ENCODE measurements at regions not wholly inside any gene's neighbourhood (a gene's known extent, or its start where the extent isn't known, plus 50 kb on each side); places are given as distances from the start of the nearest gene placed in this dataset.

DNA sequence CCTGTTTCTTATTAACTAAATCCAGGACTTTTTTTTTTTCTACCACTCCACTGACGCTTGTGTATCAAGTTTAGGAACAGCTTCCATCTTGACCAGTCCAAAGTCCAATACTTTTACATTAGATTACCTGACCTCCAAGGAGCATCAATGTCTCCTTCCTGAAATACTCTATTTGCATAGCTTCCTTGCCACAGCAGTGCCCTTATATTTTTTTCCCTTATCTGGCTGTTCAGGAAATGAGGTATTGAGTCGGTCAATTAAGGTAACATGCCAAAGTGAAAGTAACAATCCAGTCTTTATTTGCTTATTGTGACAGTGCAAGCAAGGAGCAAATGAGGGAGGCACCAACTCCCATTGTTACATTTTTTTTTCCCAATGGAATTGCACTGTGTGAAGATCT, 730.8 kb upstream of the NDST4 start:
- peak in 1 of 2 donors; percentile 12 for DNase-seq
- intact Hi-C loops (cut with DNase I; ENCODE audit: low total_unique reads), result no loop called here
- Histone ChIP-seq H3K4me3 (no peak overlapping the region), H3K27ac (no peak overlapping the region), H3K27me3 (no peaks in the 10 kb centered on the region), H3K36me3 (no peaks in the 10 kb centered on the region), H3K4me1 (no peaks in the 10 kb centered on the region), H3K9me3 (peaks cover 0 to 4% (median 0%) of the 10 kb centered on the region in 4 donors)
- WGBS, 5 donors, result 29 to 52% (median 40%) methylated on average over 2 of the region's 2 CpGs
- TF ChIP-seq CTCF (IDR thresholded peaks at IDR 0.05) (no peak), POLR2AphosphoS5 (IDR thresholded peaks at IDR 0.05) (peak in 1 of 3 donors; percentile 40), POLR2A (IDR thresholded peaks at IDR 0.05) (no peak), EP300 (IDR thresholded peaks at IDR 0.05) (no peak)

GRCh38 chr4:115841871-115842270, 728.5 kb upstream of the NDST4 start:
- no peak for DNase-seq
- intact Hi-C loops (cut with DNase I; ENCODE audit: low total_unique reads), result no loop called here
- H3K9me3 ChIP-seq, result peaks cover 0 to 16% (median 3%) of the 10 kb centered on the region in 4 donors
- H3K27ac ChIP-seq, result no peak overlapping the region
- TF ChIP-seq POLR2AphosphoS5 (IDR thresholded peaks at IDR 0.05) (no peak), CTCF (IDR thresholded peaks at IDR 0.05) (no peak), EP300 (IDR thresholded peaks at IDR 0.05) (no peak), POLR2A (IDR thresholded peaks at IDR 0.05) (no peak)
- H3K36me3 ChIP-seq, result no peaks in the 10 kb centered on the region
- H3K4me1 ChIP-seq, result no peaks in the 10 kb centered on the region
- no peak overlapping the region for H3K4me3 ChIP-seq
- no peaks in the 10 kb centered on the region for H3K27me3 ChIP-seq

- H3K4me3 ChIP-seq, result no peak overlapping the region
- intact Hi-C loops (cut with DNase I; ENCODE audit: low total_unique reads), result no loop called here
- H3K27ac ChIP-seq, result no peak overlapping the region
- 59 to 72% (median 64%) methylated on average over 2 to 3 of the region's 3 CpGs for WGBS, 5 donors
- peaks cover 0 to 24% (median 12%) of the 10 kb centered on the region in 4 donors for H3K9me3 ChIP-seq
- H3K27me3 ChIP-seq, result no peaks in the 10 kb centered on the region
- no peaks in the 10 kb centered on the region for H3K36me3 ChIP-seq
- DNase-seq, result peak in 1 of 2 donors; percentile 2
- TF ChIP-seq EP300 (IDR thresholded peaks at IDR 0.05) (no peak), POLR2AphosphoS5 (IDR thresholded peaks at IDR 0.05) (no peak), POLR2A (IDR thresholded peaks at IDR 0.05) (no peak), CTCF (IDR thresholded peaks at IDR 0.05) (no peak)
- H3K4me1 ChIP-seq, result no peaks in the 10 kb centered on the region
Observed at GRCh38 chr4:115834441-115834840, 721.0 kb upstream of the NDST4 start.

DNA sequence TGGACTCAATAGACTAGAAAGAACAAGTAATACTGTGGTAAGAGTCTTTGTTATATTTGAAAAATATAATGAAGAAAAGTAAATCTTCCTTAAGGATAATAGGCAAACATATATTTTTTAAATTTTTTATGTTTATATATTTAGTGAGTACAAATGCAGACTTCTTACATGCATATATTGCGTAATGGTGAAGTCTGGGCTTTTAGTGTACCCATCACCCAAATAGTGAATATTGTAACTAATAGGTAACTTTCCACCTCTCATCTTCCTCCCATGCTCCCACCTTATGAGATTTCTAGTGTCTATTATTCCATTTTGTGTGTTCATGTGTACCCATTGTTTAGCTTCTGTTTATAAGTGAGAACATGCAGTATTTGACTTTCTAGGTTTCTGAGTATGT, 711.2 kb upstream of the NDST4 start:
- 89 to 100% (median 95%) methylated on average over 1 of the region's 1 CpG for WGBS, 5 donors
- H3K27me3 ChIP-seq, result no peaks in the 10 kb centered on the region
- DNase-seq, result no peak
- no peaks in the 10 kb centered on the region for H3K4me1 ChIP-seq
- H3K4me3 ChIP-seq, result no peak overlapping the region
- intact Hi-C loops (cut with DNase I; ENCODE audit: low total_unique reads), result no loop called here
- TF ChIP-seq POLR2AphosphoS5 (IDR thresholded peaks at IDR 0.05) (no peak), EP300 (IDR thresholded peaks at IDR 0.05) (no peak), POLR2A (IDR thresholded peaks at IDR 0.05) (no peak), CTCF (IDR thresholded peaks at IDR 0.05) (no peak)
- no peaks in the 10 kb centered on the region for H3K36me3 ChIP-seq
- no peak overlapping the region for H3K27ac ChIP-seq
- H3K9me3 ChIP-seq, result peaks cover 0 to 3% (median 0%) of the 10 kb centered on the region in 4 donors
